GM12878 (cell line): ENCODE measurements at regions not wholly inside any gene's neighbourhood (a gene's known extent, or its start where the extent isn't known, plus 50 kb on each side); places are given as distances from the start of the nearest gene placed in this dataset.

Experiments
- ATAC-seq: fragments of 200-7000 bp; cut with Tn5 transposase; 3 replicates; pipeline ENCODE4 v1.9.1; 2020; ENCODE audit warnings: mild to moderate bottlenecking, moderate library complexity
- BruUV-seq: library from RNA; stranded (reverse); fragments of 400-500 nt; replicated peaks from 2 replicates; lab custom pipeline; 2021; lab: Mats Ljungman, UMichigan
- CTCF ChIA-PET: fragments of 300-600 bp; sonication (Branson Sonifier 250); formaldehyde crosslinking; extraction: SDS; loops from one replicate; lab custom pipeline; 2021; ENCODE audit warnings: inconsistent platforms; lab: Yijun Ruan, JAX
- POLR2A ChIA-PET: fragments of 350-600 bp; formaldehyde crosslinking; extraction: SDS; loops from one replicate; lab custom pipeline; 2021; ENCODE audit warnings: inconsistent platforms; lab: Charles Lee
- RAD21 ChIA-PET: fragments of 300-600 bp; sonication (Branson Sonifier 250); formaldehyde crosslinking; loops from one replicate; lab custom pipeline; 2023; ENCODE audit warnings: antibody characterized with exemption; ENCODE audit not compliant: unreplicated experiment; lab: Charles Lee
- SMC1A ChIA-PET: fragments of 300-600 bp; sonication (Branson Sonifier 250); formaldehyde crosslinking; loops from one replicate; lab custom pipeline; 2023; ENCODE audit not compliant: unreplicated experiment, uncharacterized antibody; lab: Charles Lee
- DNase-seq: peaks from one replicate; pipeline ENCODE4 v3.0.0-alpha.2; 2011; ENCODE audit warnings: low read depth, low spot score
- FAIRE-seq: peaks from 3 replicates; lab custom pipeline; 2011; peaks lifted over from hg19 to GRCh38; lab: Jason Lieb, UNC
- H2AFZ ChIP-seq: 2 replicates; pipeline ENCODE4 v1.6.0; 2011; ENCODE audit warnings: low read depth, low read length, control low read depth; ENCODE audit not compliant: control insufficient read depth
- H3K27ac ChIP-seq: 2 replicates; pipeline ENCODE4 v1.5.1; 2011; ENCODE audit warnings: control low read depth; ENCODE audit not compliant: control insufficient read depth, insufficient read depth
- H3K27me3 ChIP-seq, 2 experiments: replicated peaks in 1 of 2; 2 replicates each; pipeline versions ENCODE4 v1.6.0 to v1.6.1; 2011; ENCODE audit warnings: low read length in 1 of 2; ENCODE audit not compliant: control insufficient read depth in 2 of 2, insufficient read depth in 2 of 2
- H3K36me3 ChIP-seq, 2 experiments: 2 replicates each; pipeline ENCODE4 v1.5.1; 2011; ENCODE audit warnings: low read length in 1 of 2; ENCODE audit not compliant: control insufficient read depth in 2 of 2, insufficient read depth in 2 of 2
- H3K4me1 ChIP-seq: 2 replicates; pipeline ENCODE4 v1.6.1; 2011; ENCODE audit warnings: mild to moderate bottlenecking, low read length, moderate library complexity, mixed read lengths; ENCODE audit not compliant: control insufficient read depth, insufficient read depth
- H3K4me2 ChIP-seq: 2 replicates; pipeline ENCODE4 v1.6.0; 2011; ENCODE audit warnings: control low read depth; ENCODE audit not compliant: control insufficient read depth, insufficient read depth
- H3K4me3 ChIP-seq: fragments of 200-600 bp; sonication (generic); 2 replicates; pipeline ENCODE4 v1.5.1; 2016
- H3K79me2 ChIP-seq: 2 replicates; pipeline ENCODE4 v1.6.0; 2011; ENCODE audit warnings: low read length; ENCODE audit not compliant: control insufficient read depth, insufficient read depth
- H3K9ac ChIP-seq: 2 replicates; pipeline ENCODE4 v1.8.0; 2011; ENCODE audit warnings: low read length, control low read depth, mixed read lengths; ENCODE audit not compliant: control insufficient read depth, insufficient read depth
- H3K9me3 ChIP-seq: replicated peaks from 3 replicates; pipeline ENCODE4 v1.5.1; 2011; ENCODE audit warnings: mild to moderate bottlenecking, low read length; ENCODE audit not compliant: control insufficient read depth, insufficient read depth
- H4K20me1 ChIP-seq: 2 replicates; pipeline ENCODE4 v1.6.0; 2011; ENCODE audit not compliant: control insufficient read depth, insufficient read depth
- CREM ChIP-seq: IDR thresholded peaks from 2 replicates; pipeline ENCODE4 v1.6.1; 2014; ENCODE audit warnings: antibody characterized with exemption, low read depth
- GABPA ChIP-seq: IDR thresholded peaks from 2 replicates; pipeline ENCODE4 v1.6.1; 2014; ENCODE audit warnings: antibody characterized with exemption, low read depth, mild to moderate bottlenecking, inconsistent platforms
- HCFC1 ChIP-seq: fragments of 150-350 bp; IDR thresholded peaks from 2 replicates; pipeline ENCODE4 v1.6.1; 2014; ENCODE audit warnings: low read length
- HDAC2 ChIP-seq: fragments of 200-600 bp; sonication (generic); IDR thresholded peaks from 2 replicates; pipeline ENCODE4 v1.6.1; 2017
- IKZF1 ChIP-seq: fragments of 450-650 bp; conservative IDR thresholded peaks from 2 replicates; pipeline ENCODE4 v1.6.1; 2017; ENCODE audit warnings: antibody characterized with exemption, mild to moderate bottlenecking
- KAT2A ChIP-seq: conservative IDR thresholded peaks from 2 replicates; pipeline ENCODE4 v1.6.1; 2011; ENCODE audit warnings: low read depth, low read length; ENCODE audit not compliant: control insufficient read depth
- RAD21 ChIP-seq: IDR thresholded peaks from 2 replicates; pipeline ENCODE4 v1.6.1; 2011; ENCODE audit warnings: mild to moderate bottlenecking, low read depth, low read length, moderate library complexity; ENCODE audit not compliant: insufficient read depth
- RUNX3 ChIP-seq: IDR thresholded peaks from 2 replicates; pipeline ENCODE4 v1.6.1; 2012; ENCODE audit warnings: low read length, inconsistent platforms
- SMAD5 ChIP-seq: IDR thresholded peaks from 2 replicates; pipeline ENCODE4 v1.6.1; 2016; ENCODE audit warnings: antibody characterized with exemption, low read depth
- SREBF1 ChIP-seq: IDR thresholded peaks from 2 replicates; pipeline ENCODE4 v1.6.1; 2012; ENCODE audit warnings: mild to moderate bottlenecking, low read length
- SUPT20H ChIP-seq: IDR thresholded peaks from 2 replicates; pipeline ENCODE4 v1.6.1; 2011; ENCODE audit warnings: low read depth, mild to moderate bottlenecking, low read length, moderate library complexity, borderline replicate concordance; ENCODE audit not compliant: control insufficient read depth
- TCF3 ChIP-seq: IDR thresholded peaks from 2 replicates; pipeline ENCODE4 v1.6.1; 2012; ENCODE audit warnings: low read depth, mild to moderate bottlenecking, low read length, borderline replicate concordance; ENCODE audit not compliant: insufficient read depth
- WRNIP1 ChIP-seq: IDR thresholded peaks from 2 replicates; pipeline ENCODE4 v1.6.1; 2011; ENCODE audit warnings: low read depth, low read length, improper control_type of control experiment, borderline replicate concordance
- ZBED1 ChIP-seq: IDR thresholded peaks from 2 replicates; pipeline ENCODE4 v1.6.1; 2016; ENCODE audit warnings: borderline replicate concordance
- ZNF622 ChIP-seq: fragments of 450-650 bp; IDR thresholded peaks from 2 replicates; pipeline ENCODE4 v1.6.1; 2017; ENCODE audit warnings: mild to moderate bottlenecking, inconsistent platforms
- WGBS: methylation state at CpG from one replicate; pipeline ENCODE4 v1.1.6; 2016; ENCODE audit warnings: low lambda C conversion rate; ENCODE audit not compliant: insufficient replicate concordance, insufficient coverage; ENCODE audit errors: missing lambda C conversion rate; 5-methylcytosine and 5-hydroxymethylcytosine counted together
- in situ Hi-C: fragments of 300-500 bp; cut with MboI; formaldehyde crosslinking; loops from 9 replicates; pipeline ENCODE4 v1.14.3; 2018; ENCODE audit warnings: mixed read lengths
- intact Hi-C: fragments of 100-400 bp; cut with micrococcal nuclease; formaldehyde crosslinking; loops from one replicate; pipeline ENCODE4 v1.14.2; 2022; ENCODE audit not compliant: unreplicated experiment
- TF ChIP-seq, protein P1 (sequence below): IDR thresholded peaks from 2 replicates; pipeline ENCODE4 v1.6.1; 2012; ENCODE audit warnings: low read depth, low read length, improper control_type of control experiment
- TF ChIP-seq, protein P2 (sequence below): fragments of 450-650 bp; IDR thresholded peaks from 2 replicates; pipeline ENCODE4 v1.6.1; 2017; ENCODE audit warnings: mild to moderate bottlenecking, moderate library complexity
- TF ChIP-seq, protein P3 (sequence below): fragments of 450-650 bp; formaldehyde crosslinking; IDR thresholded peaks from 2 replicates; pipeline ENCODE4 v1.5.0; 2022; ENCODE audit warnings: mild to moderate bottlenecking, missing genetic modification characterization

DNA sequence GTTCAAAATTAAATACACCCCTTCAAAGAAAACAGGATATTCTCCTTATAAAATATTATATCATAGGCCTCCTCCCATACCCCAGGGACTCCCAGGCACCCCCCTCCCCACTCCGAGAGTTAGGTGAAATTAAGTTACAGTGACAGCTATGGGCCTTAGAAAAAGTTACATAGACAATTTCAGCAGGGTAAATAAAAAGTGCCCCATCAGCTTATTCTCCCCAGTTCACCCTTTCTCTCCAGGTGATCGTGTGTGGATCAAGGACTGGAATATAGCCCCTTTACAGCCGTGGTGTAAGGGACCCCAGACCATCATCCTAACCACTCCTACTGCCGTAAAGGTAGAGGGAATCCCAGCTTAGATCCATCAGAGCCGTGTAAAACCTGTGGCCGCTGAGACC, 147.6 kb upstream of the FGF16 start (continued):
- TF ChIP-seq, protein P1, sequence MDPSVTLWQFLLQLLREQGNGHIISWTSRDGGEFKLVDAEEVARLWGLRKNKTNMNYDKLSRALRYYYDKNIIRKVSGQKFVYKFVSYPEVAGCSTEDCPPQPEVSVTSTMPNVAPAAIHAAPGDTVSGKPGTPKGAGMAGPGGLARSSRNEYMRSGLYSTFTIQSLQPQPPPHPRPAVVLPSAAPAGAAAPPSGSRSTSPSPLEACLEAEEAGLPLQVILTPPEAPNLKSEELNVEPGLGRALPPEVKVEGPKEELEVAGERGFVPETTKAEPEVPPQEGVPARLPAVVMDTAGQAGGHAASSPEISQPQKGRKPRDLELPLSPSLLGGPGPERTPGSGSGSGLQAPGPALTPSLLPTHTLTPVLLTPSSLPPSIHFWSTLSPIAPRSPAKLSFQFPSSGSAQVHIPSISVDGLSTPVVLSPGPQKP: no peak
- TF ChIP-seq SUPT20H (no peak), TCF3 (no peak), RAD21 (no peak), GABPA (no peak)

DNA sequence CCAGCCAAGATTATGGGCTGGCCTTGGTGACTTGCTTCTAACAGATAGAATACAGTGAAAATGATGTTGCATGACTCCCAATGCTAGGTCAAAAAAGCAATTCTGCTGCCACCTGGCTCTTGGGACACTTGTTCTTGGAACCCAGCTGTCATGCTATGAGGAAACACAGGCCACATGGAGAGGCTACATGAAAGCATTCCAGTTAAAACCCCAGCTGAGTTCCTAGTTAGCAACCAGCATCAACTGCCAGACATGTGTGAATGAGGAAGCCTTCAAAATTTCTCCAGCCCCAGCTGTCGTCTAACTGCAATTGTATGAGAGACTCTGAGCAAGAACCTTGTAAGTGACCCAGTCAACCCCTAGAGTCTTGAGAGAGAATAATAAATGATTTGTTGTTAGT, 105.2 kb upstream of the FGF16 start:
- FAIRE-seq (no peak), DNase-seq (no peak), ATAC-seq (no peak)
- Histone ChIP-seq H4K20me1 (no peaks in the 10 kb centered on the region), H3K9ac (no peak overlapping the region), H3K27me3 (no peaks in the 10 kb centered on the region), H3K9me3 (no peaks in the 10 kb centered on the region), H3K4me3 (no peak overlapping the region), H2AFZ (no peak overlapping the region), H3K4me1 (no peaks in the 10 kb centered on the region), H3K36me3 (no peaks in the 10 kb centered on the region), H3K27ac (no peak overlapping the region), H3K4me2 (no peak overlapping the region), H3K79me2 (no peaks in the 10 kb centered on the region)
- SMC1A ChIA-PET: no interaction called here
- intact Hi-C loops: no loop called here
- in situ Hi-C loops: no loop called here
- CTCF ChIA-PET: no interaction called here
- WGBS: 32% methylated on average over 1 of the region's 1 CpG
- BruUV-seq: no TSS peak
- RAD21 ChIA-PET: no interaction called here
- POLR2A ChIA-PET: no interaction called here
- TF ChIP-seq IKZF1 (no peak), CREM (no peak), SREBF1 (no peak), ZNF622 (no peak), WRNIP1 (no peak), KAT2A (no peak), HDAC2 (no peak), ZBED1 (no peak), HCFC1 (no peak), RUNX3 (no peak), SMAD5 (no peak)
- TF ChIP-seq, protein P2, sequence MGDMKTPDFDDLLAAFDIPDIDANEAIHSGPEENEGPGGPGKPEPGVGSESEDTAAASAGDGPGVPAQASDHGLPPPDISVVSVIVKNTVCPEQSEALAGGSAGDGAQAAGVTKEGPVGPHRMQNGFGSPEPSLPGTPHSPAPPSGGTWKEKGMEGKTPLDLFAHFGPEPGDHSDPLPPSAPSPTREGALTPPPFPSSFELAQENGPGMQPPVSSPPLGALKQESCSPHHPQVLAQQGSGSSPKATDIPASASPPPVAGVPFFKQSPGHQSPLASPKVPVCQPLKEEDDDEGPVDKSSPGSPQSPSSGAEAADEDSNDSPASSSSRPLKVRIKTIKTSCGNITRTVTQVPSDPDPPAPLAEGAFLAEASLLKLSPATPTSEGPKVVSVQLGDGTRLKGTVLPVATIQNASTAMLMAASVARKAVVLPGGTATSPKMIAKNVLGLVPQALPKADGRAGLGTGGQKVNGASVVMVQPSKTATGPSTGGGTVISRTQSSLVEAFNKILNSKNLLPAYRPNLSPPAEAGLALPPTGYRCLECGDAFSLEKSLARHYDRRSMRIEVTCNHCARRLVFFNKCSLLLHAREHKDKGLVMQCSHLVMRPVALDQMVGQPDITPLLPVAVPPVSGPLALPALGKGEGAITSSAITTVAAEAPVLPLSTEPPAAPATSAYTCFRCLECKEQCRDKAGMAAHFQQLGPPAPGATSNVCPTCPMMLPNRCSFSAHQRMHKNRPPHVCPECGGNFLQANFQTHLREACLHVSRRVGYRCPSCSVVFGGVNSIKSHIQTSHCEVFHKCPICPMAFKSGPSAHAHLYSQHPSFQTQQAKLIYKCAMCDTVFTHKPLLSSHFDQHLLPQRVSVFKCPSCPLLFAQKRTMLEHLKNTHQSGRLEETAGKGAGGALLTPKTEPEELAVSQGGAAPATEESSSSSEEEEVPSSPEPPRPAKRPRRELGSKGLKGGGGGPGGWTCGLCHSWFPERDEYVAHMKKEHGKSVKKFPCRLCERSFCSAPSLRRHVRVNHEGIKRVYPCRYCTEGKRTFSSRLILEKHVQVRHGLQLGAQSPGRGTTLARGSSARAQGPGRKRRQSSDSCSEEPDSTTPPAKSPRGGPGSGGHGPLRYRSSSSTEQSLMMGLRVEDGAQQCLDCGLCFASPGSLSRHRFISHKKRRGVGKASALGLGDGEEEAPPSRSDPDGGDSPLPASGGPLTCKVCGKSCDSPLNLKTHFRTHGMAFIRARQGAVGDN: no peak
- TF ChIP-seq, protein P3, sequence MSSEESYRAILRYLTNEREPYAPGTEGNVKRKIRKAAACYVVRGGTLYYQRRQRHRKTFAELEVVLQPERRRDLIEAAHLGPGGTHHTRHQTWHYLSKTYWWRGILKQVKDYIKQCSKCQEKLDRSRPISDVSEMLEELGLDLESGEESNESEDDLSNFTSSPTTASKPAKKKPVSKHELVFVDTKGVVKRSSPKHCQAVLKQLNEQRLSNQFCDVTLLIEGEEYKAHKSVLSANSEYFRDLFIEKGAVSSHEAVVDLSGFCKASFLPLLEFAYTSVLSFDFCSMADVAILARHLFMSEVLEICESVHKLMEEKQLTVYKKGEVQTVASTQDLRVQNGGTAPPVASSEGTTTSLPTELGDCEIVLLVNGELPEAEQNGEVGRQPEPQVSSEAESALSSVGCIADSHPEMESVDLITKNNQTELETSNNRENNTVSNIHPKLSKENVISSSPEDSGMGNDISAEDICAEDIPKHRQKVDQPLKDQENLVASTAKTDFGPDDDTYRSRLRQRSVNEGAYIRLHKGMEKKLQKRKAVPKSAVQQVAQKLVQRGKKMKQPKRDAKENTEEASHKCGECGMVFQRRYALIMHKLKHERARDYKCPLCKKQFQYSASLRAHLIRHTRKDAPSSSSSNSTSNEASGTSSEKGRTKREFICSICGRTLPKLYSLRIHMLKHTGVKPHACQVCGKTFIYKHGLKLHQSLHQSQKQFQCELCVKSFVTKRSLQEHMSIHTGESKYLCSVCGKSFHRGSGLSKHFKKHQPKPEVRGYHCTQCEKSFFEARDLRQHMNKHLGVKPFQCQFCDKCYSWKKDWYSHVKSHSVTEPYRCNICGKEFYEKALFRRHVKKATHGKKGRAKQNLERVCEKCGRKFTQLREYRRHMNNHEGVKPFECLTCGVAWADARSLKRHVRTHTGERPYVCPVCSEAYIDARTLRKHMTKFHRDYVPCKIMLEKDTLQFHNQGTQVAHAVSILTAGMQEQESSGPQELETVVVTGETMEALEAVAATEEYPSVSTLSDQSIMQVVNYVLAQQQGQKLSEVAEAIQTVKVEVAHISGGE (CRISPR knock-in tag): no peak
